Gastrocnemius medialis (tissue), 4 donors: ENCODE measurements at regions not wholly inside any gene's neighbourhood (a gene's known extent, or its start where the extent isn't known, plus 50 kb on each side); places are given as distances from the start of the nearest gene placed in this dataset.
A peak's percentile ranks its signal among the peaks of the same experiment; 100 is the strongest.
"Not testable (repeated sequence)": the region's sequence is repeated elsewhere in the genome, so short reads cannot be mapped to it uniquely, and the experiment has no call there.

ENCODE experiments used
- ATAC-seq, 2 donors: fragments of 150-250 bp; one replicate each; pipeline ENCODE4 v1.9.1; 2016
- DNase-seq, 2 donors: peaks; one replicate each; pipeline ENCODE4 v3.0.0-alpha.2; 2019
- H3K27ac ChIP-seq, 4 donors: fragments of 200-600 bp; sonication (generic); 1 replicate in 1 of 4; 2 replicates in 3 of 4; pipeline ENCODE4 v1.5.1; 2016 to 2018; ENCODE audit warnings: mild to moderate bottlenecking in 2 of 4, moderate library complexity in 1 of 4
- H3K27me3 ChIP-seq, 3 donors: fragments of 200-600 bp; sonication (generic) in 2 of 3; 1 replicate in 1 of 3; 2 replicates in 2 of 3; pipeline versions ENCODE4 v1.5.1 to v1.6.0; 2016 to 2019; ENCODE audit warnings: mild to moderate bottlenecking in 1 of 3, moderate library complexity in 1 of 3
- H3K36me3 ChIP-seq, 2 donors: fragments of 200-600 bp; sonication (generic) in 1 of 2; one replicate each; pipeline ENCODE4 v1.5.1; 2017 to 2018
- H3K4me1 ChIP-seq, 2 donors: fragments of 200-600 bp; sonication (generic) in 1 of 2; one replicate each; pipeline ENCODE4 v1.5.1; 2016 to 2017; ENCODE audit warnings: mild to moderate bottlenecking in 2 of 2
- H3K4me3 ChIP-seq, 4 donors: fragments of 200-600 bp; sonication (generic) in 3 of 4; 1 replicate in 1 of 4; 2 replicates in 3 of 4; pipeline ENCODE4 v1.5.1; 2016 to 2019; ENCODE audit warnings: mild to moderate bottlenecking in 2 of 4
- H3K9me3 ChIP-seq, 3 donors: fragments of 200-600 bp; sonication (generic) in 2 of 3; 1 replicate in 1 of 3; 2 replicates in 2 of 3; pipeline ENCODE4 v1.5.1; 2016 to 2019
- CTCF ChIP-seq, 5 experiments: fragments of 450-650 bp in 3 of 5; fragments of 200-600 bp in 2 of 5; sonication (generic) in 2 of 5; IDR thresholded peaks in 4 of 5; conservative IDR thresholded peaks in 1 of 5; 1 replicate in 4 of 5; 2 replicates in 1 of 5; pipeline ENCODE4 v1.5.1; 2016 to 2019; ENCODE audit warnings: antibody characterized with exemption in 5 of 5, mild to moderate bottlenecking in 3 of 5, moderate library complexity in 3 of 5
- POLR2A ChIP-seq, 2 donors: fragments of 450-650 bp; IDR thresholded peaks; one replicate each; pipeline ENCODE4 v1.6.1; 2017; ENCODE audit warnings: antibody characterized with exemption in 2 of 2, mild to moderate bottlenecking in 2 of 2, moderate library complexity in 2 of 2
- in situ Hi-C, 4 donors: fragments of 200-750 bp; cut with MboI; loops; one replicate each; pipeline versions ENCODE4 v1.15.0 to v1.8.0; 2017; ENCODE audit warnings: low sequenced_read_pairs in 4 of 4
- intact Hi-C: fragments of 100-400 bp; cut with DNase I; formaldehyde crosslinking; loops from one replicate; pipeline ENCODE4 v1.15.1; 2023; ENCODE audit warnings: low total_unique reads

- DNase-seq, result no peak
- in situ Hi-C loops, result no loop called here
- no peak for ATAC-seq
- peak overlapping the region in 1 of 4 donors; percentile 21 for H3K27ac ChIP-seq
- H3K27me3 ChIP-seq, result no peaks in the 10 kb centered on the region
- peaks cover 4 to 15% of the 10 kb centered on the region in 2 donors for H3K4me1 ChIP-seq
- no peaks in the 10 kb centered on the region for H3K36me3 ChIP-seq
- intact Hi-C loops, result no loop called here
- no peaks in the 10 kb centered on the region for H3K9me3 ChIP-seq
- no peak overlapping the region for H3K4me3 ChIP-seq
- TF ChIP-seq CTCF (IDR thresholded peaks at IDR 0.05 in 4 of 5, conservative IDR thresholded peaks at IDR 0.05 in 1 of 5) (no peak), POLR2A (IDR thresholded peaks at IDR 0.05) (no peak)
These were observed 203.4 kb upstream of the SPAG17 start for GRCh38 chr1:118388301-118388959.

GRCh38 chr1:118381197-118381869 is 196.3 kb upstream of the SPAG17 start:
- no peak for ATAC-seq
- Histone ChIP-seq H3K4me3 (no peak overlapping the region), H3K4me1 (no peaks in the 10 kb centered on the region), H3K36me3 (no peaks in the 10 kb centered on the region), H3K27me3 (no peaks in the 10 kb centered on the region), H3K27ac (no peak overlapping the region), H3K9me3 (no peaks in the 10 kb centered on the region)
- in situ Hi-C loops, result no loop called here
- no peak for DNase-seq
- intact Hi-C loops, result loop anchor here (5.0 kb wide), 1 partner anchor 381 kb away; no protein-coding TSS in a partner anchor
- no peak for TF ChIP-seq POLR2A (IDR thresholded peaks at IDR 0.05)
- TF ChIP-seq CTCF (IDR thresholded peaks at IDR 0.05 in 4 of 5, conservative IDR thresholded peaks at IDR 0.05 in 1 of 5), result no peak

DNA sequence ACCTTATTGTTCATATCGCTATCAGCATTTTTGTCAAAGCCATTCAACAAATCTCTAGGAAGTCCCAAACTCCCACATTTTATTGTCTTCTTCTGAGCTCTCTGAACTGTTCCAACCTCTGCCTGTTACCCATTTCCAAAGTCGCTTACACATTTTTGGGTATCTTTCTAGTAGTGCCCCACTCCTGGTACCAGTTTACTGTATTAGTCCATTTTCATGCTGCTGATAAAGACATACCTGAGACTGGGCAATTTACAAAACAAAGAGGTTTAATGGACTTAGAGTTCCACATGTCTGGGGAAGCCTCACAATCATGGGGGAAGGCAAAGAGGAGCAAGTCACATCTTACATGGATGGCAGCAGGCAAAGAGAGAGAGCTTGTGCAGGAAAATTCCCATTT is 192.2 kb upstream of the SPAG17 start:
- H3K4me3 ChIP-seq, H3K27ac ChIP-seq, in situ Hi-C loops, H3K4me1 ChIP-seq, H3K27me3 ChIP-seq, intact Hi-C loops, ATAC-seq, H3K36me3 ChIP-seq, H3K9me3 ChIP-seq, DNase-seq: not testable (repeated sequence)

DNA sequence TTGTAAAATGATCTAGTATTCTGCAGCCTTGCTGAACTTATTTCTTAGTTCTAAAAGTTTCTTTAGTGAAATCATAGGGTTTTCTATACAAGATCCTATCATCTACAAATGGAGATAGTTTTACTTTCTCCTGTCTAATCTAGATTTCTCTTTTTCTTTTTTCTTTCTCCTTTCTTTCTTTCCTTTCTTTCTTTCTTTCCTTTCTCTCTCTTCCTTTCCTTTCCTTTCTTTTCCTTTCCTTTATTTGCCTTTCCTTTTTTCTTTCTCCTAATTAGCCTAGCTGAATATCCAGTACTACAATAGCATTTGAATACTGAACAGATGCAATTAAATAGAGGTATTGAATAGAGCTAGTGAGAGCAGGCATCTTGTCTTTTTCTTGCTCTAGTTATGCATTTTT is 186.6 kb upstream of the SPAG17 start:
- H3K4me1 ChIP-seq, result no peaks in the 10 kb centered on the region
- DNase-seq (no peak), ATAC-seq (no peak)
- H3K36me3 ChIP-seq, result no peaks in the 10 kb centered on the region
- intact Hi-C loops, result no loop called here
- peaks cover 0 to 4% (median 0%) of the 10 kb centered on the region in 3 donors for H3K9me3 ChIP-seq
- no peaks in the 10 kb centered on the region for H3K27me3 ChIP-seq
- H3K4me3 ChIP-seq, result no peak overlapping the region
- in situ Hi-C loops, result no loop called here
- H3K27ac ChIP-seq, result no peak overlapping the region
- no peak for TF ChIP-seq POLR2A (IDR thresholded peaks at IDR 0.05)
- TF ChIP-seq CTCF (IDR thresholded peaks at IDR 0.05 in 4 of 5, conservative IDR thresholded peaks at IDR 0.05 in 1 of 5), result no peak

GRCh38 chr1:118370861-118371260 is 185.8 kb upstream of the SPAG17 start:
- DNase-seq (no peak), ATAC-seq (no peak)
- intact Hi-C loops (no loop called here), in situ Hi-C loops (no loop called here)
- TF ChIP-seq POLR2A (IDR thresholded peaks at IDR 0.05), result no peak
- no peak for TF ChIP-seq CTCF (IDR thresholded peaks at IDR 0.05 in 4 of 5, conservative IDR thresholded peaks at IDR 0.05 in 1 of 5)
- Histone ChIP-seq H3K9me3 (peaks cover 0 to 5% (median 0%) of the 10 kb centered on the region in 3 donors), H3K27ac (no peak overlapping the region), H3K36me3 (no peaks in the 10 kb centered on the region), H3K27me3 (no peaks in the 10 kb centered on the region), H3K4me3 (no peak overlapping the region), H3K4me1 (no peaks in the 10 kb centered on the region)
